B cell (primary cell): ENCODE measurements at regions not wholly inside any gene's neighbourhood (a gene's known extent, or its start where the extent isn't known, plus 50 kb on each side); places are given as distances from the start of the nearest gene placed in this dataset.

Source experiments
- ATAC-seq: fragments of 200-7000 bp; cut with Tn5 transposase; one replicate; pipeline ENCODE4 v1.10.0; 2021; ENCODE audit warnings: low read depth, mild to moderate bottlenecking, moderate number of reproducible peaks, moderate library complexity
- CTCF ChIA-PET: fragments of 350-600 bp; sonication (Branson Sonifier 250); formaldehyde crosslinking; loops from one replicate; lab custom pipeline; 2021; ENCODE audit warnings: antibody characterized with exemption, inconsistent platforms; lab: Charles Lee
- POLR2A ChIA-PET: fragments of 350-600 bp; sonication (Branson Sonifier 250); formaldehyde crosslinking; loops from one replicate; lab custom pipeline; 2021; ENCODE audit warnings: antibody characterized with exemption; lab: Charles Lee
- DNase-seq: peaks from one replicate; pipeline ENCODE4 v3.0.0; 2013
- H2AFZ ChIP-seq: 2 replicates; pipeline ENCODE4 v1.6.1; 2012; ENCODE audit warnings: mild to moderate bottlenecking, low read depth, low read length; ENCODE audit not compliant: insufficient read depth, poor library complexity, severe bottlenecking
- H3K27ac ChIP-seq, 2 donors: 1 replicate in 1 of 2; 2 replicates in 1 of 2; pipeline ENCODE4 v1.5.1; 2012 to 2013; ENCODE audit warnings: low read length in 2 of 2, mild to moderate bottlenecking in 2 of 2, moderate library complexity in 1 of 2
- H3K27me3 ChIP-seq, 4 experiments: fragments of 200-600 bp in 1 of 4; sonication (generic) in 1 of 4; replicated peaks in 1 of 4; 1 replicate in 2 of 4; 2 replicates in 2 of 4; pipeline versions ENCODE4 v1.6.1 to v1.7.0; 2013 to 2016; ENCODE audit warnings: low read length in 3 of 4, mild to moderate bottlenecking in 2 of 4, mixed read lengths in 1 of 4, moderate library complexity in 1 of 4; ENCODE audit not compliant: insufficient read depth in 4 of 4, control insufficient read depth in 3 of 4; ENCODE audit errors: control extremely low read depth in 1 of 4
- H3K36me3 ChIP-seq, 2 experiments: replicated peaks in 1 of 2; 1 replicate in 1 of 2; 2 replicates in 1 of 2; pipeline versions ENCODE4 v1.6.1 to v1.7.1; 2013; ENCODE audit warnings: low read length in 1 of 2; ENCODE audit not compliant: insufficient read depth in 2 of 2, control insufficient read depth in 1 of 2; ENCODE audit errors: control extremely low read depth in 1 of 2, extremely low read depth in 1 of 2
- H3K4me1 ChIP-seq, 2 donors: fragments of 200-600 bp in 1 of 2; sonication (generic) in 1 of 2; 1 replicate in 1 of 2; 2 replicates in 1 of 2; pipeline versions ENCODE4 v1.5.1 to v1.6.1; 2013 to 2017; ENCODE audit warnings: low read length in 2 of 2; ENCODE audit not compliant: control insufficient read depth in 2 of 2, insufficient read depth in 2 of 2
- H3K4me2 ChIP-seq: replicated peaks from 2 replicates; pipeline ENCODE3; 2012; ENCODE audit warnings: mild to moderate bottlenecking, low read depth, low read length; ENCODE audit not compliant: poor library complexity, severe bottlenecking
- H3K4me3 ChIP-seq, 5 experiments: fragments of 200-600 bp in 1 of 5; sonication (generic) in 1 of 5; 1 replicate in 3 of 5; 2 replicates in 2 of 5; pipeline versions ENCODE4 v1.5.1 to v1.7.0; 2011 to 2016; ENCODE audit warnings: low read length in 4 of 5, mild to moderate bottlenecking in 4 of 5, low read depth in 2 of 5, control low read depth in 1 of 5, moderate library complexity in 1 of 5; ENCODE audit not compliant: insufficient read depth in 1 of 5; ENCODE audit errors: control extremely low read depth in 1 of 5, extremely low read depth in 1 of 5
- H3K79me2 ChIP-seq: fragments of 200-600 bp; sonication (generic); one replicate; pipeline ENCODE4 v1.6.0; 2016; ENCODE audit warnings: low read length; ENCODE audit not compliant: control insufficient read depth, insufficient read depth
- H3K9ac ChIP-seq: fragments of 200-600 bp; sonication (generic); 2 replicates; pipeline ENCODE4 v1.6.1; 2017; ENCODE audit warnings: mild to moderate bottlenecking, low read length, moderate library complexity
- H3K9me3 ChIP-seq, 3 donors: one replicate each; pipeline versions ENCODE4 v1.6.1 to v1.7.1; 2013; ENCODE audit warnings: low read length in 2 of 3; ENCODE audit not compliant: control insufficient read depth in 2 of 3, insufficient read depth in 1 of 3; ENCODE audit errors: control extremely low read depth in 1 of 3
- H4K20me1 ChIP-seq: 2 replicates; pipeline ENCODE4 v1.6.0; 2012; ENCODE audit warnings: mild to moderate bottlenecking, low read length; ENCODE audit not compliant: insufficient read depth, control insufficient read depth, poor library complexity, severe bottlenecking
- H3K27ac Mint-ChIP-seq: one replicate; pipeline ENCODE4 v1.8.0; 2021; ENCODE audit warnings: mixed read lengths
- H3K27me3 Mint-ChIP-seq: one replicate; pipeline ENCODE4 v1.8.0; 2021; ENCODE audit warnings: mixed read lengths
- H3K4me1 Mint-ChIP-seq: one replicate; pipeline ENCODE4 v1.8.0; 2021; ENCODE audit warnings: mixed read lengths
- H3K4me3 Mint-ChIP-seq: one replicate; pipeline ENCODE4 v1.8.0; 2021; ENCODE audit warnings: mixed read lengths
- H3K9me3 Mint-ChIP-seq: one replicate; pipeline ENCODE4 v1.8.0; 2022; ENCODE audit warnings: mixed read lengths; ENCODE audit not compliant: insufficient read depth
- EZH2 ChIP-seq: IDR thresholded peaks from 2 replicates; pipeline ENCODE4 v1.6.1; 2012; ENCODE audit warnings: borderline replicate concordance, low read depth, mild to moderate bottlenecking, moderate library complexity, low read length; ENCODE audit not compliant: insufficient read depth, poor library complexity, severe bottlenecking
- WGBS: methylation state at CpG from one replicate; pipeline ENCODE4 v1.1.5; 2013; ENCODE audit warnings: missing lambda C conversion rate; ENCODE audit not compliant: insufficient coverage; 5-methylcytosine and 5-hydroxymethylcytosine counted together
- intact Hi-C: fragments of 100-400 bp; cut with micrococcal nuclease; formaldehyde crosslinking; loops from one replicate; pipeline ENCODE4 v1.10.0; 2022
- TF ChIP-seq, protein P1 (sequence below): fragments of 200-600 bp; IDR thresholded peaks from one replicate; pipeline ENCODE4 v1.8.0; 2022; ENCODE audit warnings: antibody characterized with exemption, mild to moderate bottlenecking

DNA sequence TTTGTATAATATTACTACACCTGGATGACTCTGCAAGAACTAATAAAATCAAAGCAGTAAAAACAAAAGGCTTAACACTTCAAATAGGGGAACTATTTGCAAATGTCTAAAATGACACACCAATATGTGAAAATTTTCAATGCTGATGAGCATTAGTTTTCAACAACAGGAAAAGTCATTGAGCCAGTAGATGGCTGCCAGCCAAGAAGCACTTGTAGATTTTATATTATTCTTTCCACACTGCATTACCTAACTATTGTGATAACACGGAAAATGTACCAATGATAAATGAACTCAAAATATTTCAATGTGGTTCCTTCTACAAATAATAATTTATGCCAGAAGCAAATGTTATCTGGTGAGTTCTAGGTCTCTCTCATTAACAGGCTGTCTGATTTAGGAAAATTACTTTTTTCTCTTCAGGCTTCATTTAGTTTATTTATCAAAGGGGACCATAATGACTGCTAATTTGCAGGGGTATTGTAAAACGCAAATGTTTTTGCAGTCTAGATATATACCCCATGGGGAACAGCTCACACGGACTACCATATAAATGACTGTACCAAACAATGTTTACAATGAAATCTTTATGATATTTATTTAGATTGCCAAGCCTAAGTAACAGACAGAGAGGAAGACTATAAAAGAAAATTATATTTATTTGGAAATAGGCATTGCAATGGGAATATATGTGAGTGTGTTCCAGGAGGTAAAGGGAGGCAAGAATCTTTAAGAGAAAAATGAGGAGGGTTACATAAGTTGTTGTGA, 407.8 kb downstream of the LIG4 start:
- Mint-ChIP-seq H3K27ac (no peak overlapping the region), H3K27me3 (no peaks in the 10 kb centered on the region), H3K4me1 (no peaks in the 10 kb centered on the region), H3K9me3 (no peaks in the 10 kb centered on the region), H3K4me3 (no peak overlapping the region)
- H2AFZ ChIP-seq: no peak overlapping the region
- CTCF ChIA-PET: no interaction called here
- no peak overlapping the region for H3K4me3 ChIP-seq
- no CpG with 5 or more reads among the region's 3 CpGs for WGBS
- no peaks in the 10 kb centered on the region for H3K36me3 ChIP-seq
- H3K4me2 ChIP-seq: no peak overlapping the region
- intact Hi-C loops: no loop called here
- no peaks in the 10 kb centered on the region for H4K20me1 ChIP-seq
- H3K27ac ChIP-seq: no peak overlapping the region
- H3K79me2 ChIP-seq: no peaks in the 10 kb centered on the region
- DNase-seq (no peak), ATAC-seq (no peak)
- TF ChIP-seq EZH2: no peak
- POLR2A ChIA-PET: no interaction called here
- no peak overlapping the region for H3K9ac ChIP-seq
- H3K9me3 ChIP-seq: no peaks in the 10 kb centered on the region
- H3K4me1 ChIP-seq: no peaks in the 10 kb centered on the region
- H3K27me3 ChIP-seq: no peaks in the 10 kb centered on the region

DNA sequence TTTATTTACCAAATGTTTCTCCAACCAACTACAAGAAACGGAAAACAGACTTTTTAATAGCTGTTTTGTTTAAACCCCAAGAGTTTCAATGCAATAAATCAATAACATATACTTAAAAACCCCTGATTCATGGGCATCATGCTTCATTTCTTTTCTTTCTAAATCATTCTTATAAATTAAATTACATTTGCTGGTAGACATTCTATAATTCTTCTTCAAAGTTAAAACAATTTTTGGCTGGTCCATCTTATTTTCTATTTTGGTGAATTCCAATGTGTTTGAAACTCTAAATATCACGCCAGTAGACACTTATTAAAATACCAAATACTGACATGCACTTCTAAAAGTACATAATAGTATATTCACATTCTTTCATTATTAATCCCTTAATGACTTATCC, 408.6 kb downstream of the LIG4 start:
- intact Hi-C loops: no loop called here
- WGBS: no CpG with 5 or more reads among the region's 2 CpGs
- no peak for ATAC-seq

More for the DNA sequence above, 408.6 kb downstream of the LIG4 start:
- Histone ChIP-seq H3K9me3 (no peaks in the 10 kb centered on the region), H3K4me1 (no peaks in the 10 kb centered on the region), H4K20me1 (no peaks in the 10 kb centered on the region), H3K4me2 (no peak overlapping the region), H3K27me3 (no peaks in the 10 kb centered on the region), H3K79me2 (no peaks in the 10 kb centered on the region), H3K4me3 (no peak overlapping the region), H3K9ac (no peak overlapping the region), H3K27ac (no peak overlapping the region), H2AFZ (no peak overlapping the region), H3K36me3 (no peaks in the 10 kb centered on the region)
- no peaks in the 10 kb centered on the region for H3K9me3 Mint-ChIP-seq
- TF ChIP-seq, protein P1, sequence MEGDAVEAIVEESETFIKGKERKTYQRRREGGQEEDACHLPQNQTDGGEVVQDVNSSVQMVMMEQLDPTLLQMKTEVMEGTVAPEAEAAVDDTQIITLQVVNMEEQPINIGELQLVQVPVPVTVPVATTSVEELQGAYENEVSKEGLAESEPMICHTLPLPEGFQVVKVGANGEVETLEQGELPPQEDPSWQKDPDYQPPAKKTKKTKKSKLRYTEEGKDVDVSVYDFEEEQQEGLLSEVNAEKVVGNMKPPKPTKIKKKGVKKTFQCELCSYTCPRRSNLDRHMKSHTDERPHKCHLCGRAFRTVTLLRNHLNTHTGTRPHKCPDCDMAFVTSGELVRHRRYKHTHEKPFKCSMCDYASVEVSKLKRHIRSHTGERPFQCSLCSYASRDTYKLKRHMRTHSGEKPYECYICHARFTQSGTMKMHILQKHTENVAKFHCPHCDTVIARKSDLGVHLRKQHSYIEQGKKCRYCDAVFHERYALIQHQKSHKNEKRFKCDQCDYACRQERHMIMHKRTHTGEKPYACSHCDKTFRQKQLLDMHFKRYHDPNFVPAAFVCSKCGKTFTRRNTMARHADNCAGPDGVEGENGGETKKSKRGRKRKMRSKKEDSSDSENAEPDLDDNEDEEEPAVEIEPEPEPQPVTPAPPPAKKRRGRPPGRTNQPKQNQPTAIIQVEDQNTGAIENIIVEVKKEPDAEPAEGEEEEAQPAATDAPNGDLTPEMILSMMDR: no peak
- no peak for TF ChIP-seq EZH2
- no peak overlapping the region for H3K27ac Mint-ChIP-seq
- CTCF ChIA-PET: no interaction called here
- no peak for DNase-seq
- POLR2A ChIA-PET: no interaction called here
- no peaks in the 10 kb centered on the region for H3K4me1 Mint-ChIP-seq
- H3K4me3 Mint-ChIP-seq: no peak overlapping the region
- no peaks in the 10 kb centered on the region for H3K27me3 Mint-ChIP-seq
